ENCODE measurements at regions not wholly inside any gene's neighbourhood (a gene's known extent, or its start where the extent isn't known, plus 50 kb on each side); places are given as distances from the start of the nearest gene placed in this dataset.

GRCh38 chr15:68871507-68871906, 50.8 kb upstream of the ANP32A start:
- DNase-seq (ENCODE audit: low read depth) = no peak

GRCh38 chr15:68874788-68875187, 54.1 kb upstream of the ANP32A start:
- DNase-seq (ENCODE audit: low read depth) = no peak

DNA sequence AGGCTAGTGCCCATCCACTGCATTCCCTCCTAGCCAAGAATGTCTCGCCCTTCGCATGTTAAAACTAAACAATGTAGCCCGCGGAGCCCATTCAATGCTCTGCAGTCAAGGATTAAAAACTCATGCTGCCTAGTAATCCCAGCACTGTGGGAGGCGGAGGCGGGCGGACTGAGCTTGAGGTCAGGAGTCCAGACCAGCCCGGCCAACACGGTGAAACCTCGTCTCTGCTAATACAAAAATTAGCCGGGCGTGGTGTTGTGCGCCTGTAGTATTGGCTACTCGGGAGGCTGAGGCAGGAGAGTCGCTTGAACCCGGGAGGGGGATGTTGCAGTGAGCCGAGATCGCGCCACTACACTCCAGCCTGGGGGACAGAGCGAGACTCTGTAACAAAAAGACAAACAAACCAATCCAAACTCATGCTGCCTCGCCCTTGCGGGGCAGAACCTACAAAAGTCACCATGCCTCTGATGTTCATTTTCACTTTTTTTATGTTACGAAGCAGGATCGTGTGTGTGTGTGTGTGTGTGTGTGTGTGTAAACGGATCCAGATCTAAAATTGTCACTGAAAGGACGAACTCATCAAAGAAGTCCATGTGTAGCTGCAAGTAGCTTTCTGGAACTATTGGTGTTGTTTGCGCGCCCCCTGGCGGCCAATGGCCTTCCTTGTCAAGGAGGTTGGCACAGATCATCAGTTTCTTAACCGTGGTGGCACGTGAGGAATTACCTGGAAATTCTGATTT, 54.8 kb upstream of the SPESP1 start:
- peak; percentile 90 for DNase-seq (ENCODE audit: low read depth)

DNA sequence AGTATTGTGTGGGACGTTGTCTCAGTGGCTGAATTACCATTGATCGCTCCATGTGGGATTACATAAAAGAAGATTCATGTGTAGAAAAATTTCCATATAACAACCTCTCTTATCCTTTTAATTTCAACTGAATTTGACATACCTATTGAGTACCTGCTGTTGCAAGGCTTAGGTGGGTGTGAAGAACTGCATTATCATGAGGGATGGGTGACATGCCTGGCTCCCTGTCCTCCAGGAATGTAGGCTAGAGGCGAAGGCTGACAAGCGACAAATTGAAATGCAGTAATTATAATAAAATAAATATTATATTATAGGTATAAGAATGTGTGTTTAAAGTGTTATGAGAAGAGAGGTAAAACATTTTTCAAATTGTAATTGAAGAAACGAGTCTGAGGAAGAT, 52.7 kb upstream of the SPESP1 start:
- DNase-seq (ENCODE audit: low read depth) = no peak

DNA sequence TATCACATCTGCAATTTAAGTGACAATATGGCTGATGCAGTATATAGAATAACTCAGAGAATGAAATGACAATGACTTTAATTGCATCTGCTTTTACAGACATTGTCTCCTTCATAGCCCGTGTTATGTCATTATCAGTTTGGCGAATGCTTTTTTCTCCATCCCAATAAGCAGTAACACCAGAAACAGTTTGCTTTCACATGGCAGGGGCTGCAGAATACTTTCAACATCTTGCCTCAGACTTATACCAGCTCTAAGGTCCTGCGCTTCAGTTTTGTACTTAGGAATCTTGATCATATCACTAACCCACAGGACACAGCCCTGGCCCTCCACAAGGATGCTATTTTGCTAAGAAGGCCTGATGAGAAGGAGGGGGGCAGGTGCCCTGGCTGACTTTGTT, 49.9 kb upstream of the SPESP1 start:
- DNase-seq (ENCODE audit: low read depth) = no peak
